Ascending aorta (tissue), 2 donors: ENCODE measurements at regions not wholly inside any gene's neighbourhood (a gene's known extent, or its start where the extent isn't known, plus 50 kb on each side); places are given as distances from the start of the nearest gene placed in this dataset.
"Not testable (repeated sequence)": the region's sequence is repeated elsewhere in the genome, so short reads cannot be mapped to it uniquely, and the experiment has no call there.

ENCODE experiments used
- DNase-seq, 2 donors: peaks; one replicate each; pipeline ENCODE4 v3.0.0-alpha.2; 2019; ENCODE audit warnings: low spot score in 2 of 2
- H3K27ac ChIP-seq, 2 donors: fragments of 200-600 bp; sonication (generic); one replicate each; pipeline ENCODE4 v1.5.1; 2016 to 2017; ENCODE audit warnings: mild to moderate bottlenecking in 1 of 2
- H3K27me3 ChIP-seq: fragments of 200-600 bp; sonication (generic); one replicate; pipeline ENCODE4 v1.5.1; 2017
- H3K36me3 ChIP-seq, 2 donors: fragments of 200-600 bp; sonication (generic); one replicate each; pipeline ENCODE4 v1.5.1; 2016
- H3K4me1 ChIP-seq, 2 donors: fragments of 200-600 bp; sonication (generic); one replicate each; pipeline ENCODE4 v1.5.1; 2016 to 2017; ENCODE audit warnings: mild to moderate bottlenecking in 1 of 2
- H3K4me3 ChIP-seq, 2 donors: fragments of 200-600 bp; sonication (generic); one replicate each; pipeline ENCODE4 v1.5.1; 2016 to 2017; ENCODE audit warnings: mild to moderate bottlenecking in 1 of 2
- H3K9me3 ChIP-seq, 2 donors: fragments of 200-600 bp; sonication (generic); one replicate each; pipeline ENCODE4 v1.5.1; 2016
- CTCF ChIP-seq, 3 experiments: fragments of 200-600 bp in 2 of 3; fragments of 450-650 bp in 1 of 3; sonication (generic) in 2 of 3; IDR thresholded peaks; one replicate each; pipeline ENCODE4 v1.5.1; 2016 to 2019; ENCODE audit warnings: antibody characterized with exemption in 3 of 3, mild to moderate bottlenecking in 1 of 3, moderate library complexity in 1 of 3
- intact Hi-C: fragments of 100-400 bp; cut with DNase I; formaldehyde crosslinking; loops from one replicate; pipeline ENCODE4 v1.15.1; 2023

DNA sequence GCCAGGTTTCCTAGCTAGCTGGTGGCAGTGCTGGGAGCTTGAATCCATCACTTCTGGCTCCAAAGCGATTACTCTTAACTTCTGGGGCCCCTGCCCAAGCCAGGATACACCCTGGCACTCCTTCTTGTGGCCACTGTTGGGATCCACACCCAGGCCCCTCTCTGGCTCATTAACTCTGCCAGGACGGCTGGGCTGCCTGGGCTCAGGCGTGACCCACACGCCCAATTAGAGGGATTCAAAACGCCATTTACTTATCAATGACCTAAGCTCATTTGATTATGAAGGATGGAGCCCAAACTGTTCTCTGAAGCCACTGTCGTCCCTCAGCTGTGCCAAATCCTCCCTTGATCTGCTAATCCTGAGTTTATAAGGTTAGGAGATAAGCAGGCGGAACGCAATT, 79.7 kb upstream of the BRD7 start:
- no peak for DNase-seq
- intact Hi-C loops, result no loop called here
- H3K4me1 ChIP-seq, result no peaks in the 10 kb centered on the region
- H3K4me3 ChIP-seq, result no peak overlapping the region
- H3K27ac ChIP-seq, result no peak overlapping the region
- H3K36me3 ChIP-seq, result no peaks in the 10 kb centered on the region
- H3K9me3 ChIP-seq, result no peaks in the 10 kb centered on the region
- TF ChIP-seq CTCF (IDR thresholded peaks at IDR 0.05), result no peak
- no peaks in the 10 kb centered on the region for H3K27me3 ChIP-seq

- H3K4me3 ChIP-seq, H3K4me1 ChIP-seq, H3K36me3 ChIP-seq, intact Hi-C loops, H3K9me3 ChIP-seq, H3K27me3 ChIP-seq, H3K27ac ChIP-seq: not testable (repeated sequence)
- peak in 1 of 2 donors; percentile 43 for DNase-seq
Measured at GRCh38 chr16:50447386-50447785, 78.6 kb upstream of the BRD7 start.

GRCh38 chr16:50446861-50447260, 78.1 kb upstream of the BRD7 start:
- DNase-seq, result peak in 1 of 2 donors; percentile 31
- H3K4me3 ChIP-seq, result no peak overlapping the region
- intact Hi-C loops, result no loop called here
- H3K27ac ChIP-seq, result no peak overlapping the region
- H3K9me3 ChIP-seq, result no peaks in the 10 kb centered on the region
- H3K27me3 ChIP-seq, result no peaks in the 10 kb centered on the region
- TF ChIP-seq CTCF (IDR thresholded peaks at IDR 0.05), result no peak
- H3K36me3 ChIP-seq, result no peaks in the 10 kb centered on the region
- no peaks in the 10 kb centered on the region for H3K4me1 ChIP-seq

DNA sequence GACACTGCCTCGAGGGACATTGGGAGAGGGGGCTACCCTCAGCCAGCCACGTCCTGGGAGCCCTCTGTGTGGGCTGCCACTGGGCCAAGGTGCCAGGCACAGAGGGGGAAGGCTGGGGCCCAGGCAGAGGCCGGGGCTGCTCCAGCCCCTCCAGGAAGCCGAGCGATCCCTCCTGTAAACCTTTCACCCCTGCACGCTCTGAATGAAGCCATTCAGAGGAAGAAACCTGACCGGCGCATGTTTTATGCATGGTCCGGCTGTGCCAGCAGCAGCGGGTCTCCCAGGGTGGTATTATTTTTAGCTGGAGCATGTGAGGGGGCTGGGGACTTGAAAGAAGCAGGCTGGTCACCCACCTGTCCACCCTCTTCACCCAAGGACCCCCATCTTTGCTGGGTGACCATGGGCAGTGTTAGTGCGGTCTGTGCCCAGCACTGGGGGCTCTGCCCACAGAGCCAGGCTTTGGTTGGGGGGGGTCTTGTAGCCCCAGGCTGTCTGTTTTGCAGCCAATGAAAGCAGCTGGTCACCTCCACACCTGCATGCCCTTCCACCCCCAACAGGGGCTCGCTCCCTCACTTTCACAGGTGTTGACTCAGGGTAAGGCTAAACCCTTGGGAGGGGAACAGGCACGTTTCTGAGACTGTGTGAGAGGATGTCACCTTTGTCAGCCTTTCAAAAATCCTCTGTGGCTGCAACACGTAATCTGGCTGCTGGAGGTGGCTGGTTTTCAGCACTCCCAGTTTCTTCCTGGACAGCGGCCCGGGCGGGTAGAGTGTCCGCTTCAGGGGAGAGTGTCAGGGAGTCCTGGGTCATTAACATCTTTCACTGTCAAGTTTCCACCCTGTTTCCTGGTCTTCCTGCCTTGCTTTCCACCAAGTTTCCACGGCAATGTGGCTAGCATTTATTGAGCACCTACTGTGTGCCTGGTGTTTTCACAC, 77.1 kb upstream of the BRD7 start:
- Histone ChIP-seq H3K36me3 (no peaks in the 10 kb centered on the region), H3K27ac (no peak overlapping the region), H3K4me3 (no peak overlapping the region), H3K9me3 (peaks cover 0 to 3% of the 10 kb centered on the region in 2 donors), H3K27me3 (no peaks in the 10 kb centered on the region), H3K4me1 (no peaks in the 10 kb centered on the region)
- intact Hi-C loops, result no loop called here
- TF ChIP-seq CTCF (IDR thresholded peaks at IDR 0.05), result no peak
- DNase-seq, result peak in 1 of 2 donors; percentile 52

GRCh38 chr16:50444526-50444925, 75.7 kb upstream of the BRD7 start:
- Histone ChIP-seq H3K4me1 (no peaks in the 10 kb centered on the region), H3K27me3 (no peaks in the 10 kb centered on the region), H3K36me3 (no peaks in the 10 kb centered on the region), H3K9me3 (peaks cover 0 to 3% of the 10 kb centered on the region in 2 donors), H3K4me3 (no peak overlapping the region), H3K27ac (no peak overlapping the region)
- no peak for TF ChIP-seq CTCF (IDR thresholded peaks at IDR 0.05)
- DNase-seq, result peak in 1 of 2 donors; percentile 53
- intact Hi-C loops, result no loop called here

DNA sequence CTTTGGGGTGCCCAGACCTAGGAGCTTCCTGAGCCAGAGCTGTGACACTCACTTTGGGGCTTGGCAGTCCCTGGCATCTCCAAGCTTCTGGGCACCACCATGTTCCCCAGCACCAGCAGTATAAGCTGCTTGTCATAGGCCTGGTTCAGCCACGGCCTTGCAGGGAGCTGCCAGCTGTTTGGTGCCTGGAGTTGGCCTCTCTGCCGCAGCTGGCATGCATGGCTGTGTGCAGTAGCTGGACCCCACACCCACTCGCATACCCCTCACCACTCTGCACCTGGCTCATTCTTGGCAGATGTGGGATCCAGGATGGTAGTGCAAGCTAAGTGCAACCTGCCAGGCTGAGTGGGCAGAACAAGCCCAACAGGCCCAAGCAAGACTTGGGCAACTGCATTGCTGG, 73.4 kb upstream of the BRD7 start:
- TF ChIP-seq CTCF (IDR thresholded peaks at IDR 0.05), result no peak
- peaks cover 0 to 10% of the 10 kb centered on the region in 2 donors for H3K9me3 ChIP-seq
- H3K4me1 ChIP-seq, result no peaks in the 10 kb centered on the region
- no peak overlapping the region for H3K4me3 ChIP-seq
- intact Hi-C loops, result no loop called here
- no peaks in the 10 kb centered on the region for H3K36me3 ChIP-seq
- no peaks in the 10 kb centered on the region for H3K27me3 ChIP-seq
- peak in 1 of 2 donors; percentile 27 for DNase-seq
- no peak overlapping the region for H3K27ac ChIP-seq
